ENCODE measurements at regions not wholly inside any gene's neighbourhood (a gene's known extent, or its start where the extent isn't known, plus 50 kb on each side); places are given as distances from the start of the nearest gene placed in this dataset.

DNA sequence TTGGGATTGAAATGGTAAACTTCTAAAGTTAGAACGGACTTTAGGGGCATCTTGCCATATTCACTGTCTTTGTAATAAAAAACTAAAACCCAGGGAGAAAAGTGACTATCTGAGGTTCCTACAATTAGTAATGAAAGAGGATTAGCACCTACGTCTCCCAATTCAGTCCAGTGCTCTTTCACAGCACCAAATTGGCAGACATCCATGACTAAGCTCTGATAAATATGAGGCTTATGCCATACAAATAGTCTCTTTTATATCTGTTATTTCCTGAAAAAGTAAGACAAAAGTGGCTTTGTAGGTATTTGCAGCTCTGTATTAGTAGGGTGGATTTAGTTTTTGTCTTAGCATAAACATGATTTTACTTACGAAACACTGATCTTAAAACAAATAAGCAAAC, 315.0 kb upstream of the NRIP1 start:
- DNase-seq (ENCODE audit: low spot score), result no peak
- TF ChIP-seq CTCF (IDR thresholded peaks at IDR 0.05; ENCODE audit: extremely low read depth, missing control alignments), result no peak

DNA sequence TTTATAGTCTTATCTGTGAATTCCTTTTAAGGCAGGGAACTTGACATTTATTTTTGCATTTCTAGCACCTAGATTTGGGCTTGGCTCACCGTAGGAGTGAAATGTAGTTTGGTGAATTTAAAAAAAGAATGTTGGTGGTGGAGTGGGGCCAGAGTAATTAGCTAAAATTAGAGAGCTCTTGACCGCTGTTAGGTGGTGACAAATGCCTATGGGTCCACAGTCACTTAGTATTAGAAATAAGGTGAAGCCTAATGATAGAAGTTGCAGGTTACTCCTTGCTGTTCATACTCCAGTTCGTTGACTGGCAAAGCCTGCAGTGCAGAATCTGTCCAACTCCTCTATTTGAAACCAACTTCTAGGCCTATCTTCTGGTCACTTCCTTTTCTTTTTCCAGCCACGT, 318.8 kb upstream of the NRIP1 start:
- no peak for DNase-seq (ENCODE audit: low spot score)
- TF ChIP-seq CTCF (IDR thresholded peaks at IDR 0.05; ENCODE audit: extremely low read depth, missing control alignments), result no peak

DNA sequence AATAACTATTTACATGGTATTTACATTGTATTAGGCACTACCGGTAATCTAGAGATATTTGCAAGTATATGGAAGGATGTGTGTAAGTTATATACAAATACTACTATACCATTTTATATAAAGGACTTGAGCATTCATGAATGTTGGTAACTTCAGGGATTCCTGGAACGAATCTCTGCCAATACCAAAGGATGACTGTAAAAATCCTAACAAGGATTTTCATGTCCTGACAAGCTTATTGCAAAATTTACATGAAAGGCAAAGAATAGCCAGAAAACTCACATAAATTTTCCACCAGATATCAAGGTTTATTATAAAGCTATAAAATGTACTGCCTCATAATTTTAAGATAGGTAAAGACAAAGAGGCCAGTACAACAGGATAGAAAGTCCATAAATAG, 325.2 kb upstream of the NRIP1 start:
- no peak for TF ChIP-seq CTCF (IDR thresholded peaks at IDR 0.05; ENCODE audit: extremely low read depth, missing control alignments)
- DNase-seq (ENCODE audit: low spot score), result no peak

DNA sequence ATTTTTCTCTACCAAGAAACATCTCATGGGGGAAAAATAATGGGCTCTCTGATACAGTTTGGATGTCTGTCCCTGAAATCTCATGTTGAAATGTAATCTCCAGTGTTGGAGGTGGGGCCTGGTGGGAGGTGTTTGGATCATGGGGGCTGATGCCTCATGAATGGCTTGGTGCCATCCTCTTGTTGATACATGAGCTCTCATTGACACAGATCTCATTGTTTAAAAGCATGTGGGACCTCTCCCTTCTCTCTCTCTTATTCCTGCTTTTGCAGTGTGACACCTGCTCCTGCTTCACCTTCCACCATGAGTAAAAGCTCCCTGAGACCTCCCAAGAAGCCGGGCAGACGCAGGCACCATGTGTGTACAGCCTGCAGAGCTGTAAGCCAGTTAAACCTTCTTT, 332.5 kb upstream of the NRIP1 start:
- no peak for DNase-seq (ENCODE audit: low spot score)
- TF ChIP-seq CTCF (IDR thresholded peaks at IDR 0.05; ENCODE audit: extremely low read depth, missing control alignments), result no peak

DNA sequence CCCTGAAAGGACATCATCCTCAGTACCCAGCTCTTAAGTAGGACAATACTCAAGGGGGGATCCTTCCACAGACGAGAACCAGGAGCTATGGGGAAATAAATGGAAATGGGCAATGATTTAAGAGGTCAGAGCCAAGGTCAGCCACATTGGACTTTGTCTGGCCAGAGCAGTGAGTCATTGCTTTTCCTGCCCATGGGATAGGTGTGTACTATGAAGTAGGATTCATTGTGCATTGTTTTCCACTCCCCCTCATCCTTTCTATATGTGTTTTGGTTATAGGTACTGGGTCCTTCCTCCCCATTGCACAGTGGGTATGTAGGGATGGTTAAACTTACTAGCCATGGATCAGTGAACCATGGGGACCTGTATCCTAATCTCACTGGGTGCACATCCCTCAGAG, 328.9 kb upstream of the USP25 start:
- DNase-seq (ENCODE audit: low spot score), result no peak
- TF ChIP-seq CTCF (IDR thresholded peaks at IDR 0.05; ENCODE audit: extremely low read depth, missing control alignments), result no peak

DNA sequence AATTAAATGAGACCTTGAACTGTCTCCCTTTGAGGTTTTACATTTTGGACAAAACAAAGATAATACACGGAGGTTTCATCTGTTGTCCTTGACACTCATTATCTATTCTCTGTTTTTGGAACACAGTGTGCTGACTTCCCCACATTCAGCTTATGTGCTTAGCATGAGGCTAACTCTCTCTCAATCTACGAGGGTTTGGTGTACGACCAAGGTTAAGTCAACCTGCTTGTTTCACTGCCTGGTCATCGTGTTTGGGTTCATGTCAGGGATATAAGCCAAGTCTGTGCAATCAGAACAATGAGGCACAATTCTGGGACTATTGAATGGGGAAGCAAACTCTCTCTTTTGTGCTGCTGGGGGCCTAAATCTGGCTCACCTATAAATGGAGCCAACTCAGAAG, 328.5 kb upstream of the USP25 start:
- no peak for DNase-seq (ENCODE audit: low spot score)
- TF ChIP-seq CTCF (IDR thresholded peaks at IDR 0.05; ENCODE audit: extremely low read depth, missing control alignments), result no peak

DNA sequence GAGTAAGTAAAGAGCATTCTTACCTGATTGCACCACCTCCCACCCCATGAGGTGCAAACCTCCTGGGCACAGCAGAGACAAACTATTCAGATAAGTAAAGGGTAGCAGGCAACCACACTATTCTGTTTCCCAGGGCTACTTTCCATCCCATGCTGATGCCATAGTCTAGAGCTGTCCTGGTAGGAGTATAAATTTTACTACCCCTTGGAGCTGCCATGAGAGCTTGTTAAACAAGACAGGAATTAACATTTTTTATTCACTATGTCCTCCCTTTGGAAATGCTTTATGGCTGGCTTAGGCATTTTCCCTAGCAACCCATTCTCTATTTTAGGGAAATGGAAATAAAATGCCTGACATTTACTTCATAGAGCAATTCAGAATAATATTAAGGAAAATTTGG, 324.6 kb upstream of the USP25 start:
- DNase-seq (ENCODE audit: low spot score), result no peak

More for the DNA sequence above, 324.6 kb upstream of the USP25 start:
- no peak for TF ChIP-seq CTCF (IDR thresholded peaks at IDR 0.05; ENCODE audit: extremely low read depth, missing control alignments)

Measured in GM20000 (cell line).